Fibroblast of upper back skin (primary cell): ENCODE measurements at regions not wholly inside any gene's neighbourhood (a gene's known extent, or its start where the extent isn't known, plus 50 kb on each side); places are given as distances from the start of the nearest gene placed in this dataset.
"Not testable (repeated sequence)": the region's sequence is repeated elsewhere in the genome, so short reads cannot be mapped to it uniquely, and the experiment has no call there.

Source experiments
- DNase-seq: peaks from one replicate; pipeline ENCODE4 v3.0.0-alpha.2; 2013

- no peak for DNase-seq
Measured at GRCh38 chr4:54587107-54587891, 70.5 kb upstream of the KIT start.

- no peak for DNase-seq
Measured at GRCh38 chr4:54588404-54588803, 69.4 kb upstream of the KIT start.

- no peak for DNase-seq
Measured at GRCh38 chr4:54589586-54589985, 68.2 kb upstream of the KIT start.

- no peak for DNase-seq
Measured at GRCh38 chr4:54593795-54594322, 63.9 kb upstream of the KIT start.

GRCh38 chr4:54596201-54596600, 61.6 kb upstream of the KIT start:
- no peak for DNase-seq

- not testable (repeated sequence) for DNase-seq
Measured at GRCh38 chr4:54597678-54598077, 60.1 kb upstream of the KIT start.

GRCh38 chr4:54602175-54602574, 55.6 kb upstream of the KIT start:
- not testable (repeated sequence) for DNase-seq

- no peak for DNase-seq
Measured at GRCh38 chr4:54607067-54607466, 50.7 kb upstream of the KIT start.

- DNase-seq, result no peak
Measured at GRCh38 chr4:54607521-54607920, 50.2 kb upstream of the KIT start.
